DND-41 (cell line): ENCODE measurements at regions not wholly inside any gene's neighbourhood (a gene's known extent, or its start where the extent isn't known, plus 50 kb on each side); places are given as distances from the start of the nearest gene placed in this dataset.

Source experiments
- ATAC-seq: fragments of 200-7000 bp; cut with Tn5 transposase; 3 replicates; pipeline ENCODE4 v1.9.1; 2021; ENCODE audit warnings: low read depth; ENCODE audit not compliant: insufficient read depth
- DNase-seq: peaks from one replicate; pipeline ENCODE4 v3.0.0-alpha.2; 2020
- H2AFZ ChIP-seq: 2 replicates; pipeline ENCODE4 v1.6.0; 2012; ENCODE audit warnings: low read depth, low read length
- H3K27ac ChIP-seq: 2 replicates; pipeline ENCODE4 v1.5.1; 2012; ENCODE audit warnings: low read length, inconsistent platforms
- H3K27me3 ChIP-seq: fragments of 200-600 bp; sonication (generic); 2 replicates; pipeline ENCODE4 v1.6.0; 2012; ENCODE audit warnings: low read length, mild to moderate bottlenecking, inconsistent platforms; ENCODE audit not compliant: insufficient read depth, poor library complexity
- H3K36me3 ChIP-seq: 2 replicates; pipeline ENCODE4 v1.5.1; 2012; ENCODE audit warnings: low read length, inconsistent platforms; ENCODE audit not compliant: insufficient read depth
- H3K4me1 ChIP-seq: 2 replicates; pipeline ENCODE4 v1.5.1; 2012; ENCODE audit warnings: mild to moderate bottlenecking, low read length; ENCODE audit not compliant: insufficient read depth
- H3K4me2 ChIP-seq: 2 replicates; pipeline ENCODE4 v1.6.0; 2012; ENCODE audit warnings: mild to moderate bottlenecking, moderate library complexity, low read length, inconsistent platforms; ENCODE audit not compliant: insufficient read depth
- H3K4me3 ChIP-seq, 2 experiments: fragments of 200-600 bp in 1 of 2; shearing (Covaris generic) in 1 of 2; 2 replicates each; pipeline ENCODE4 v1.5.1; 2012 to 2016; ENCODE audit warnings: inconsistent platforms in 2 of 2, low read length in 2 of 2, mild to moderate bottlenecking in 2 of 2, low read depth in 1 of 2, moderate library complexity in 1 of 2
- H3K79me2 ChIP-seq: 2 replicates; pipeline ENCODE4 v1.6.0; 2012; ENCODE audit warnings: low read length, inconsistent platforms; ENCODE audit not compliant: insufficient read depth
- H3K9ac ChIP-seq: 2 replicates; pipeline ENCODE4 v1.6.0; 2012; ENCODE audit warnings: low read depth, mild to moderate bottlenecking, inconsistent platforms, low read length, moderate library complexity
- H3K9me3 ChIP-seq: 2 replicates; pipeline ENCODE4 v1.5.1; 2012; ENCODE audit warnings: low read length, moderate library complexity, mild to moderate bottlenecking, inconsistent platforms; ENCODE audit not compliant: insufficient read depth, severe bottlenecking
- H4K20me1 ChIP-seq: 2 replicates; pipeline ENCODE4 v1.6.0; 2012; ENCODE audit warnings: low read length; ENCODE audit not compliant: insufficient read depth
- EZH2 ChIP-seq: IDR thresholded peaks from 3 replicates; pipeline ENCODE4 v1.6.1; 2012; ENCODE audit warnings: borderline replicate concordance, low read depth, mild to moderate bottlenecking, moderate library complexity, low read length, inconsistent platforms; ENCODE audit not compliant: severe bottlenecking
- TF ChIP-seq, protein P1 (sequence below): IDR thresholded peaks from 2 replicates; pipeline ENCODE4 v1.5.1; 2012; ENCODE audit warnings: borderline replicate concordance, low read length, moderate library complexity, mild to moderate bottlenecking; ENCODE audit not compliant: poor library complexity, severe bottlenecking; ENCODE audit errors: extremely low read depth

- Histone ChIP-seq H3K4me1 (no peaks in the 10 kb centered on the region), H3K9me3 (no peaks in the 10 kb centered on the region), H3K4me3 (no peak overlapping the region), H3K9ac (no peak overlapping the region), H3K27ac (no peak overlapping the region), H3K79me2 (no peaks in the 10 kb centered on the region), H3K4me2 (no peak overlapping the region), H2AFZ (no peak overlapping the region), H3K36me3 (no peaks in the 10 kb centered on the region), H4K20me1 (no peaks in the 10 kb centered on the region), H3K27me3 (no peaks in the 10 kb centered on the region)
- no peak for ATAC-seq
- no peak for DNase-seq
- no peak for TF ChIP-seq EZH2
- TF ChIP-seq, protein P1, sequence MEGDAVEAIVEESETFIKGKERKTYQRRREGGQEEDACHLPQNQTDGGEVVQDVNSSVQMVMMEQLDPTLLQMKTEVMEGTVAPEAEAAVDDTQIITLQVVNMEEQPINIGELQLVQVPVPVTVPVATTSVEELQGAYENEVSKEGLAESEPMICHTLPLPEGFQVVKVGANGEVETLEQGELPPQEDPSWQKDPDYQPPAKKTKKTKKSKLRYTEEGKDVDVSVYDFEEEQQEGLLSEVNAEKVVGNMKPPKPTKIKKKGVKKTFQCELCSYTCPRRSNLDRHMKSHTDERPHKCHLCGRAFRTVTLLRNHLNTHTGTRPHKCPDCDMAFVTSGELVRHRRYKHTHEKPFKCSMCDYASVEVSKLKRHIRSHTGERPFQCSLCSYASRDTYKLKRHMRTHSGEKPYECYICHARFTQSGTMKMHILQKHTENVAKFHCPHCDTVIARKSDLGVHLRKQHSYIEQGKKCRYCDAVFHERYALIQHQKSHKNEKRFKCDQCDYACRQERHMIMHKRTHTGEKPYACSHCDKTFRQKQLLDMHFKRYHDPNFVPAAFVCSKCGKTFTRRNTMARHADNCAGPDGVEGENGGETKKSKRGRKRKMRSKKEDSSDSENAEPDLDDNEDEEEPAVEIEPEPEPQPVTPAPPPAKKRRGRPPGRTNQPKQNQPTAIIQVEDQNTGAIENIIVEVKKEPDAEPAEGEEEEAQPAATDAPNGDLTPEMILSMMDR: no peak
Observed at GRCh38 chr10:85284778-85285770, 956.7 kb downstream of the CCSER2 start.

- Histone ChIP-seq H3K4me3 (no peak overlapping the region), H4K20me1 (no peaks in the 10 kb centered on the region), H3K9ac (no peak overlapping the region), H3K27me3 (no peaks in the 10 kb centered on the region), H3K27ac (no peak overlapping the region), H3K9me3 (no peaks in the 10 kb centered on the region), H2AFZ (no peak overlapping the region), H3K79me2 (no peaks in the 10 kb centered on the region), H3K4me2 (no peak overlapping the region), H3K4me1 (no peaks in the 10 kb centered on the region), H3K36me3 (no peaks in the 10 kb centered on the region)
- TF ChIP-seq, protein P1: no peak
- no peak for TF ChIP-seq EZH2
- ATAC-seq (no peak), DNase-seq (no peak)
Observed at GRCh38 chr10:85293483-85293882, 965.1 kb downstream of the CCSER2 start.

- H3K36me3 ChIP-seq: no peaks in the 10 kb centered on the region
- no peaks in the 10 kb centered on the region for H4K20me1 ChIP-seq
- ATAC-seq (no peak), DNase-seq (no peak)
- no peaks in the 10 kb centered on the region for H3K79me2 ChIP-seq
- no peak overlapping the region for H3K4me3 ChIP-seq
- no peak overlapping the region for H3K4me2 ChIP-seq
- H3K4me1 ChIP-seq: no peaks in the 10 kb centered on the region
- H3K27me3 ChIP-seq: no peaks in the 10 kb centered on the region
- no peak overlapping the region for H3K27ac ChIP-seq
- no peak for TF ChIP-seq EZH2
- TF ChIP-seq, protein P1: no peak
- H3K9ac ChIP-seq: no peak overlapping the region
- no peaks in the 10 kb centered on the region for H3K9me3 ChIP-seq
- no peak overlapping the region for H2AFZ ChIP-seq
Observed at GRCh38 chr10:85311613-85312337, 983.4 kb downstream of the CCSER2 start.
